Left ventricle myocardium inferior (tissue), 1 donor: ENCODE measurements at regions not wholly inside any gene's neighbourhood (a gene's known extent, or its start where the extent isn't known, plus 50 kb on each side); places are given as distances from the start of the nearest gene placed in this dataset.

Source experiments
- DNase-seq: peaks from one replicate; pipeline ENCODE4 v3.0.0-alpha.2; 2020
- H3K27ac ChIP-seq: fragments of 200-600 bp; replicated peaks from 2 replicates; pipeline ENCODE4 v1.8.0; 2021
- H3K27me3 ChIP-seq: fragments of 200-600 bp; 2 replicates; pipeline ENCODE4 v1.8.0; 2021; ENCODE audit warnings: low read depth
- H3K36me3 ChIP-seq: fragments of 200-600 bp; 2 replicates; pipeline ENCODE4 v1.8.0; 2021
- H3K4me1 ChIP-seq: fragments of 200-600 bp; 2 replicates; pipeline ENCODE4 v1.8.0; 2021
- H3K4me3 ChIP-seq: fragments of 200-600 bp; 2 replicates; pipeline ENCODE4 v1.8.0; 2021; ENCODE audit warnings: mild to moderate bottlenecking, moderate library complexity
- H3K9me3 ChIP-seq: fragments of 200-600 bp; replicated peaks from 2 replicates; pipeline ENCODE4 v1.8.0; 2021
- CTCF ChIP-seq: fragments of 200-600 bp; IDR thresholded peaks from 2 replicates; pipeline ENCODE4 v1.8.0; 2021; ENCODE audit warnings: antibody characterized with exemption, mild to moderate bottlenecking, borderline replicate concordance
- intact Hi-C: fragments of 100-400 bp; cut with micrococcal nuclease; formaldehyde crosslinking; loops from one replicate; pipeline ENCODE4 v1.11.0; 2022
- donor health status: DM: no; HTN: yes; CAD: no; lungs with severe emphysema.

- Histone ChIP-seq H3K9me3 (peaks cover 7% of the 10 kb centered on the region), H3K36me3 (no peaks in the 10 kb centered on the region), H3K4me1 (no peaks in the 10 kb centered on the region), H3K27ac (no peak overlapping the region), H3K27me3 (no peaks in the 10 kb centered on the region), H3K4me3 (no peak overlapping the region)
- intact Hi-C loops, result no loop called here
- TF ChIP-seq CTCF, result no peak
- DNase-seq, result no peak
Observed at GRCh38 chr13:64020126-64020525, 2604.5 kb upstream of the PCDH20 start.

GRCh38 chr13:64007339-64007738 lies 2591.7 kb upstream of the PCDH20 start:
- no peaks in the 10 kb centered on the region for H3K4me1 ChIP-seq
- H3K4me3 ChIP-seq, result no peak overlapping the region
- H3K36me3 ChIP-seq, result no peaks in the 10 kb centered on the region
- no peak for TF ChIP-seq CTCF
- DNase-seq, result no peak
- peaks cover 2% of the 10 kb centered on the region for H3K9me3 ChIP-seq
- no peak overlapping the region for H3K27ac ChIP-seq
- intact Hi-C loops, result no loop called here
- H3K27me3 ChIP-seq, result no peaks in the 10 kb centered on the region

GRCh38 chr13:64000321-64000720 lies 2584.7 kb upstream of the PCDH20 start:
- TF ChIP-seq CTCF, result no peak
- no peak overlapping the region for H3K27ac ChIP-seq
- no peaks in the 10 kb centered on the region for H3K4me1 ChIP-seq
- H3K4me3 ChIP-seq, result no peak overlapping the region
- intact Hi-C loops, result no loop called here
- H3K9me3 ChIP-seq, result peaks cover 2% of the 10 kb centered on the region
- no peaks in the 10 kb centered on the region for H3K27me3 ChIP-seq
- no peaks in the 10 kb centered on the region for H3K36me3 ChIP-seq
- DNase-seq, result no peak

- H3K36me3 ChIP-seq, result no peaks in the 10 kb centered on the region
- no peak overlapping the region for H3K27ac ChIP-seq
- DNase-seq, result no peak
- intact Hi-C loops, result no loop called here
- H3K4me3 ChIP-seq, result no peak overlapping the region
- H3K27me3 ChIP-seq, result no peaks in the 10 kb centered on the region
- H3K4me1 ChIP-seq, result no peaks in the 10 kb centered on the region
- peaks cover 2% of the 10 kb centered on the region for H3K9me3 ChIP-seq
- TF ChIP-seq CTCF, result no peak
Observed at GRCh38 chr13:63999614-64000305, 2584.1 kb upstream of the PCDH20 start.

- intact Hi-C loops, result no loop called here
- Histone ChIP-seq H3K4me1 (no peaks in the 10 kb centered on the region), H3K9me3 (peaks cover 16% of the 10 kb centered on the region), H3K27ac (no peak overlapping the region), H3K27me3 (no peaks in the 10 kb centered on the region), H3K4me3 (no peak overlapping the region), H3K36me3 (no peaks in the 10 kb centered on the region)
- DNase-seq, result no peak
- no peak for TF ChIP-seq CTCF
Observed at GRCh38 chr13:63983366-63983765, 2567.7 kb upstream of the PCDH20 start.

- Histone ChIP-seq H3K36me3 (no peaks in the 10 kb centered on the region), H3K4me3 (no peak overlapping the region), H3K4me1 (no peaks in the 10 kb centered on the region), H3K9me3 (peaks cover 5% of the 10 kb centered on the region), H3K27me3 (no peaks in the 10 kb centered on the region), H3K27ac (no peak overlapping the region)
- intact Hi-C loops, result no loop called here
- DNase-seq, result no peak
- TF ChIP-seq CTCF, result no peak
Observed at GRCh38 chr13:63979951-63980350, 2564.3 kb upstream of the PCDH20 start.
